Liver (tissue), 8 donors: ENCODE measurements at regions not wholly inside any gene's neighbourhood (a gene's known extent, or its start where the extent isn't known, plus 50 kb on each side); places are given as distances from the start of the nearest gene placed in this dataset.

Experiments
- DNase-seq: peaks from one replicate; pipeline ENCODE4 v3.0.0-alpha.2; 2017; ENCODE audit warnings: low spot score
- H3K27ac ChIP-seq, 2 donors: one replicate each; pipeline ENCODE4 v1.7.0; 2013; ENCODE audit warnings: inconsistent platforms in 2 of 2, low read length in 2 of 2, control low read depth in 1 of 2, low read depth in 1 of 2, mild to moderate bottlenecking in 1 of 2
- H3K27me3 ChIP-seq, 4 donors: one replicate each; pipeline versions ENCODE4 v1.6.1 to v1.7.0; 2013; ENCODE audit warnings: low read length in 3 of 4, inconsistent platforms in 1 of 4, mild to moderate bottlenecking in 1 of 4, moderate library complexity in 1 of 4; ENCODE audit not compliant: control insufficient read depth in 4 of 4, insufficient read depth in 4 of 4
- H3K36me3 ChIP-seq, 4 donors: one replicate each; pipeline versions ENCODE4 v1.6.1 to v1.7.0; 2013; ENCODE audit warnings: low read length in 3 of 4, mild to moderate bottlenecking in 3 of 4, low read depth in 1 of 4, moderate library complexity in 1 of 4; ENCODE audit not compliant: control insufficient read depth in 4 of 4, insufficient read depth in 3 of 4
- H3K4me1 ChIP-seq, 4 donors: one replicate each; pipeline versions ENCODE4 v1.6.1 to v1.7.0; 2013; ENCODE audit warnings: low read length in 3 of 4, mild to moderate bottlenecking in 3 of 4, moderate library complexity in 1 of 4; ENCODE audit not compliant: control insufficient read depth in 4 of 4, insufficient read depth in 4 of 4
- H3K4me3 ChIP-seq, 3 donors: one replicate each; pipeline versions ENCODE4 v1.6.1 to v1.7.0; 2013; ENCODE audit warnings: low read length in 3 of 3, control low read depth in 1 of 3, low read depth in 1 of 3, mild to moderate bottlenecking in 1 of 3
- H3K9ac ChIP-seq, 2 donors: one replicate each; pipeline ENCODE4 v1.7.0; 2013; ENCODE audit warnings: low read length in 2 of 2, mild to moderate bottlenecking in 2 of 2, moderate library complexity in 2 of 2, control low read depth in 1 of 2, low read depth in 1 of 2
- H3K9me3 ChIP-seq, 4 donors: one replicate each; pipeline versions ENCODE4 v1.6.1 to v1.7.0; 2013; ENCODE audit warnings: low read length in 3 of 4; ENCODE audit not compliant: control insufficient read depth in 4 of 4
- EGR1 ChIP-seq, 2 donors: IDR thresholded peaks; 2 replicates each; pipeline ENCODE4 v1.6.1; 2016 to 2018; ENCODE audit warnings: antibody characterized with exemption in 2 of 2, low read depth in 2 of 2
- FOXA1 ChIP-seq: IDR thresholded peaks from 2 replicates; pipeline ENCODE4 v1.6.1; 2016; ENCODE audit warnings: antibody characterized with exemption
- FOXA2 ChIP-seq: IDR thresholded peaks from 2 replicates; pipeline ENCODE4 v1.6.1; 2016; ENCODE audit warnings: antibody characterized with exemption
- GABPA ChIP-seq, 2 donors: IDR thresholded peaks in 1 of 2; conservative IDR thresholded peaks in 1 of 2; 2 replicates each; pipeline ENCODE4 v1.6.1; 2016; ENCODE audit warnings: antibody characterized with exemption in 2 of 2, mild to moderate bottlenecking in 1 of 2, moderate library complexity in 1 of 2
- HNF4A ChIP-seq, 2 donors: conservative IDR thresholded peaks; 2 replicates each; pipeline ENCODE4 v1.6.1; 2016; ENCODE audit warnings: antibody characterized with exemption in 2 of 2, mild to moderate bottlenecking in 2 of 2
- HNF4G ChIP-seq: IDR thresholded peaks from 2 replicates; pipeline ENCODE4 v1.6.1; 2016; ENCODE audit warnings: antibody characterized with exemption
- JUND ChIP-seq, 2 donors: IDR thresholded peaks; 2 replicates each; pipeline ENCODE4 v1.6.1; 2016; ENCODE audit warnings: antibody characterized with exemption in 2 of 2
- NR2F2 ChIP-seq: IDR thresholded peaks from 2 replicates; pipeline ENCODE4 v1.6.1; 2016; ENCODE audit warnings: antibody characterized with exemption
- RXRA ChIP-seq, 2 donors: IDR thresholded peaks; 2 replicates each; pipeline ENCODE4 v1.6.1; 2017 to 2018; ENCODE audit warnings: antibody characterized with exemption in 2 of 2, mild to moderate bottlenecking in 1 of 2
- SP1 ChIP-seq: IDR thresholded peaks from 2 replicates; pipeline ENCODE4 v1.6.1; 2018; ENCODE audit warnings: antibody characterized with exemption, mild to moderate bottlenecking
- TAF1 ChIP-seq: conservative IDR thresholded peaks from 2 replicates; pipeline ENCODE4 v1.6.1; 2016; ENCODE audit warnings: antibody characterized with exemption, mild to moderate bottlenecking
- YY1 ChIP-seq: IDR thresholded peaks from 2 replicates; pipeline ENCODE4 v1.6.1; 2016; ENCODE audit warnings: antibody characterized with exemption, mild to moderate bottlenecking
- WGBS: extraction: QIAGEN DNeasy Blood & Tissue Kit; methylation state at CpG from one replicate; pipeline ENCODE4 v1.1.7; 2013; 5-methylcytosine and 5-hydroxymethylcytosine counted together
- TF ChIP-seq, protein P1 (sequence below): IDR thresholded peaks from 2 replicates; pipeline ENCODE4 v1.6.1; 2016; ENCODE audit warnings: antibody characterized with exemption
- TF ChIP-seq, protein P2 (sequence below): IDR thresholded peaks from 2 replicates; pipeline ENCODE4 v1.6.1; 2016; ENCODE audit warnings: antibody characterized with exemption
- TF ChIP-seq, protein P3 (sequence below): fragments of 150-350 bp; IDR thresholded peaks from 2 replicates; pipeline ENCODE4 v1.5.1; 2017; ENCODE audit warnings: improper control_type of control experiment, low read depth, low read length; ENCODE audit not compliant: missing input control
- donor health status: healthy.
- donor health status: healthy.
- donor health status: healthy.
- donor health status: healthy.
- donor health status: healthy.

DNA sequence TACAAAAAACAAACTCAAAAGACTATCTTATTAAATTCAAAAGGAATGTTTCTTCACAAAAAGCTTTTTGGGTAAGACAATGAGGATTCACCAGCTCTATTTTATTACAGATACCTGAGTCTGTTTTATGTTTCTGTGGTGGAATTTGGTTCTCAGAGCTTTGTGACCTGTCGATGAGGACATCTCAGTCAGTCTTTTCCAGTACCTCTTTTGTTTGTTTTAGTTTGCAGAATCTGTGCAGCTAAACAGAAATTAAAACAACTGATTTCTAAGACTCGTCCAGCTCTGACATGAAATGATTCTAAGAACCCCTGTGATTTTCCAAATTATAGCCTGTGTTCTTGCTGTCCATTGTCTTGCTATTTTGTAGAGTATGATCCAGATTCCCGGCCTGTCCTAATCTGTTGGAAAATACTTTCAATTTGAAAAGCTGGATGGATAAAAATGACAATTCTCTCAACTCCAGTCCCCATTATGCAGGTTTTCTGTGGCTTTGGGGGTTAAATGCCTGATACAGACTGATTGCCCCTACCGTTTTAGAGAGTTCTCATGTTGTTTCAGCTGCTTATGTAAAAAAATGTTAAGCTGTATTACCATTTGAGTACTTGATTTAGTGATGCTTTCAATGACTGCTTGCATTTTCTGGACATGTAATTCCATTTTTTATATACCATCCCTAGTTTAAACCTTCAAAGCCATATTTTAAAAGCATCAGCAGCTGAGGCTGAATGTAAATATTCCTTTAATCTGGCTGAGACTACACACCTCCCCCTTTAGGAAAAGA lies 94.2 kb upstream of the TAB2 start:
- DNase-seq = no peak
- H3K4me1 ChIP-seq = peaks cover 0 to 35% (median 26%) of the 10 kb centered on the region in 4 donors
- TF ChIP-seq HNF4A (conservative IDR thresholded peaks at IDR 0.05) = peak in 1 of 2 donors; percentile 4
- peak in 1 of 2 donors; percentile 12 for TF ChIP-seq RXRA (IDR thresholded peaks at IDR 0.05)
- TF ChIP-seq JUND (IDR thresholded peaks at IDR 0.05) = no peak
- TF ChIP-seq FOXA2 = no peak

DNA sequence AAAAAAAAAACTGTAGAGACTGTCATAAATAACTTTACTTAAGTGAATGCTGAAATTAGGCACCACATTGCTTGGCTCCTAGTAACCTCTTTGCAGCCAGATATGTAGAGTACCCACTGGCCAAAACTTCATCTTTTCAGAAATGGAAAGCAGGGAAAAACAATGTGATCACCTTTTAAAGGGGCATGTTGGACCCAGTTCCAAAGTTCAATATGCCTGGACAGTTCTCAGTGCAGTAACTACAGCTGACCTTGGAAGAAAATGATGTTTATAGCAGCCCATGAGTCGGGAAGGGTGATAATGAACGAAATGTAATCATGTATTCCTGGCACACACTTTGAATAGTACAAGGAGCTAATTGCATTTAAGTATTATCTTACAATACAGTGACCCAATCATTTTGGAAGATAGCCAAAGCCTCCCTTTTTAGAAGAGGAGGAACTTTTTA lies 93.6 kb upstream of the TAB2 start:
- no peak for DNase-seq
- no peak overlapping the region for H3K9ac ChIP-seq
- H3K9me3 ChIP-seq = no peaks in the 10 kb centered on the region
- 9% methylated on average over 2 of the region's 2 CpGs for WGBS
- no peak overlapping the region for H3K27ac ChIP-seq
- no peaks in the 10 kb centered on the region for H3K36me3 ChIP-seq
- TF ChIP-seq NR2F2 (no peak), FOXA1 (no peak), SP1 (peak; percentile 17), HNF4A (conservative IDR thresholded peaks at IDR 0.05) (peak; percentile 96), GABPA (IDR thresholded peaks at IDR 0.05 in 1 of 2, conservative IDR thresholded peaks at IDR 0.05 in 1 of 2) (no peak), RXRA (IDR thresholded peaks at IDR 0.05) (peak in 1 of 2 donors; percentile 30), JUND (IDR thresholded peaks at IDR 0.05) (peak in 1 of 2 donors; percentile 48), YY1 (no peak), HNF4G (peak; percentile 60)
- TF ChIP-seq, protein P1, sequence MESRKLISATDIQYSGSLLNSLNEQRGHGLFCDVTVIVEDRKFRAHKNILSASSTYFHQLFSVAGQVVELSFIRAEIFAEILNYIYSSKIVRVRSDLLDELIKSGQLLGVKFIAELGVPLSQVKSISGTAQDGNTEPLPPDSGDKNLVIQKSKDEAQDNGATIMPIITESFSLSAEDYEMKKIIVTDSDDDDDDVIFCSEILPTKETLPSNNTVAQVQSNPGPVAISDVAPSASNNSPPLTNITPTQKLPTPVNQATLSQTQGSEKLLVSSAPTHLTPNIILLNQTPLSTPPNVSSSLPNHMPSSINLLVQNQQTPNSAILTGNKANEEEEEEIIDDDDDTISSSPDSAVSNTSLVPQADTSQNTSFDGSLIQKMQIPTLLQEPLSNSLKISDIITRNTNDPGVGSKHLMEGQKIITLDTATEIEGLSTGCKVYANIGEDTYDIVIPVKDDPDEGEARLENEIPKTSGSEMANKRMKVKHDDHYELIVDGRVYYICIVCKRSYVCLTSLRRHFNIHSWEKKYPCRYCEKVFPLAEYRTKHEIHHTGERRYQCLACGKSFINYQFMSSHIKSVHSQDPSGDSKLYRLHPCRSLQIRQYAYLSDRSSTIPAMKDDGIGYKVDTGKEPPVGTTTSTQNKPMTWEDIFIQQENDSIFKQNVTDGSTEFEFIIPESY = no peak
- TF ChIP-seq, protein P2, sequence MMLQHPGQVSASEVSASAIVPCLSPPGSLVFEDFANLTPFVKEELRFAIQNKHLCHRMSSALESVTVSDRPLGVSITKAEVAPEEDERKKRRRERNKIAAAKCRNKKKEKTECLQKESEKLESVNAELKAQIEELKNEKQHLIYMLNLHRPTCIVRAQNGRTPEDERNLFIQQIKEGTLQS = no peak
- H3K27me3 ChIP-seq = no peaks in the 10 kb centered on the region
- no peak overlapping the region for H3K4me3 ChIP-seq
- H3K4me1 ChIP-seq = peaks cover 0 to 35% (median 26%) of the 10 kb centered on the region in 4 donors

More for the DNA sequence above, 94.2 kb upstream of the TAB2 start:
- H3K9me3 ChIP-seq = no peaks in the 10 kb centered on the region
- WGBS = 31% methylated on average over 4 of the region's 4 CpGs
- no peaks in the 10 kb centered on the region for H3K36me3 ChIP-seq
- no peaks in the 10 kb centered on the region for H3K27me3 ChIP-seq
- H3K9ac ChIP-seq = no peak overlapping the region
- H3K27ac ChIP-seq = no peak overlapping the region
- peak overlapping the region in 1 of 3 donors; percentile 3 for H3K4me3 ChIP-seq

DNA sequence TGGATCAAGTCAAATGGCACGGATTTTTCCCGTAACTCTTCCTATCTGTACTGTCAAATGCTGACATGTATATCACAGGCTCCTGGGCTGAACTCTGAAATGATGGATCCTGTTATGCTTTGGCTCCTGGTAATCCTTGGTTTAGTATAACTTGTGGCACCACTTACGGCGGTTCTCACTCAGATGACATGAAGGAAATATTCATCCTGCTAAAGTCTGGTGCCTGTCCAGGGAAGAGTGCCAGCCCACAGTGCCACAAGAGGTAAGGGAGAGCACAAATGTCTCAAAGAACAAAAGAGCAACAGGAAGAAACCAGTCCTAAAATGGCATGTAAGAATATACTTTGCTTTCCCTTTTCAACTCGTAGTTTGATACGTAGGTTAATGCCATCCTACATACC lies 93.1 kb upstream of the TAB2 start:
- WGBS = 92% methylated on average over 6 of the region's 6 CpGs
- no peaks in the 10 kb centered on the region for H3K27me3 ChIP-seq
- H3K27ac ChIP-seq = no peak overlapping the region
- no peak for DNase-seq
- no peak overlapping the region for H3K4me3 ChIP-seq
- H3K9me3 ChIP-seq = no peaks in the 10 kb centered on the region
- H3K36me3 ChIP-seq = no peaks in the 10 kb centered on the region
- no peak overlapping the region for H3K9ac ChIP-seq
- H3K4me1 ChIP-seq = peaks cover 0 to 35% (median 26%) of the 10 kb centered on the region in 4 donors
- TF ChIP-seq TAF1 (no peak), EGR1 (IDR thresholded peaks at IDR 0.05; ENCODE audit: low read depth in 2 of 2) (no peak), SP1 (no peak)
- TF ChIP-seq, protein P3, sequence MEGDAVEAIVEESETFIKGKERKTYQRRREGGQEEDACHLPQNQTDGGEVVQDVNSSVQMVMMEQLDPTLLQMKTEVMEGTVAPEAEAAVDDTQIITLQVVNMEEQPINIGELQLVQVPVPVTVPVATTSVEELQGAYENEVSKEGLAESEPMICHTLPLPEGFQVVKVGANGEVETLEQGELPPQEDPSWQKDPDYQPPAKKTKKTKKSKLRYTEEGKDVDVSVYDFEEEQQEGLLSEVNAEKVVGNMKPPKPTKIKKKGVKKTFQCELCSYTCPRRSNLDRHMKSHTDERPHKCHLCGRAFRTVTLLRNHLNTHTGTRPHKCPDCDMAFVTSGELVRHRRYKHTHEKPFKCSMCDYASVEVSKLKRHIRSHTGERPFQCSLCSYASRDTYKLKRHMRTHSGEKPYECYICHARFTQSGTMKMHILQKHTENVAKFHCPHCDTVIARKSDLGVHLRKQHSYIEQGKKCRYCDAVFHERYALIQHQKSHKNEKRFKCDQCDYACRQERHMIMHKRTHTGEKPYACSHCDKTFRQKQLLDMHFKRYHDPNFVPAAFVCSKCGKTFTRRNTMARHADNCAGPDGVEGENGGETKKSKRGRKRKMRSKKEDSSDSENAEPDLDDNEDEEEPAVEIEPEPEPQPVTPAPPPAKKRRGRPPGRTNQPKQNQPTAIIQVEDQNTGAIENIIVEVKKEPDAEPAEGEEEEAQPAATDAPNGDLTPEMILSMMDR = no peak
